ENCODE measurements at regions not wholly inside any gene's neighbourhood (a gene's known extent, or its start where the extent isn't known, plus 50 kb on each side); places are given as distances from the start of the nearest gene placed in this dataset.
"Not testable (repeated sequence)": the region's sequence is repeated elsewhere in the genome, so short reads cannot be mapped to it uniquely, and the experiment has no call there.

- no peak for DNase-seq
Observed at GRCh38 chrX:74063426-74064155, 211.1 kb upstream of the XIST start.

- DNase-seq: no peak
Observed at GRCh38 chrX:74061879-74062278, 209.4 kb upstream of the XIST start.

- no peak for DNase-seq
Observed at GRCh38 chrX:74049126-74049525, 196.6 kb upstream of the XIST start.

- not testable (repeated sequence) for DNase-seq
Observed at GRCh38 chrX:74034066-74034465, 181.6 kb upstream of the XIST start.

GRCh38 chrX:74031527-74031926 lies 179.0 kb upstream of the XIST start:
- not testable (repeated sequence) for DNase-seq

- DNase-seq: not testable (repeated sequence)
Observed at GRCh38 chrX:74030766-74031165, 178.3 kb upstream of the XIST start.

GRCh38 chrX:74025145-74025544 lies 172.6 kb upstream of the XIST start:
- DNase-seq: not testable (repeated sequence)

- no peak for DNase-seq
Observed at GRCh38 chrX:74023203-74023602, 170.7 kb upstream of the XIST start.

GRCh38 chrX:74018253-74018652 lies 165.7 kb upstream of the XIST start:
- DNase-seq: no peak

GRCh38 chrX:74015379-74016019 lies 163.0 kb upstream of the XIST start:
- peak; percentile 65 for DNase-seq

GRCh38 chrX:74009041-74009440 lies 156.5 kb upstream of the XIST start:
- DNase-seq: no peak

GRCh38 chrX:73992019-73992418 lies 139.5 kb upstream of the XIST start:
- DNase-seq: no peak

- no peak for DNase-seq
Observed at GRCh38 chrX:73987166-73987565, 134.7 kb upstream of the XIST start.

- DNase-seq: no peak
Observed at GRCh38 chrX:73979551-73980131, 127.1 kb upstream of the XIST start.

- peak; percentile 84 for DNase-seq
Observed at GRCh38 chrX:73977542-73978169, 125.1 kb upstream of the XIST start.

GRCh38 chrX:73967461-73967860 lies 114.9 kb upstream of the XIST start:
- not testable (repeated sequence) for DNase-seq

- DNase-seq: no peak
Observed at GRCh38 chrX:73965833-73966232, 113.3 kb upstream of the XIST start.

GRCh38 chrX:73964579-73964978 lies 112.1 kb upstream of the XIST start:
- DNase-seq: no peak

GRCh38 chrX:73963682-73964081 lies 111.2 kb upstream of the XIST start:
- no peak for DNase-seq

GRCh38 chrX:73962948-73963347 lies 110.4 kb upstream of the XIST start:
- no peak for DNase-seq

- not testable (repeated sequence) for DNase-seq
Observed at GRCh38 chrX:73961867-73962266, 109.4 kb upstream of the XIST start.

GRCh38 chrX:73944563-73944908 lies 92.0 kb upstream of the XIST start:
- no peak for DNase-seq

- DNase-seq: peak; percentile 83
Observed at GRCh38 chrX:73943693-73944562, 91.4 kb upstream of the XIST start.

Data from CD4-positive, alpha-beta T cell treated with Interleukin-4 for 4 hours (primary cell).